Caco-2 (cell line): ENCODE measurements at regions not wholly inside any gene's neighbourhood (a gene's known extent, or its start where the extent isn't known, plus 50 kb on each side); places are given as distances from the start of the nearest gene placed in this dataset.
A peak's percentile ranks its signal among the peaks of the same experiment; 100 is the strongest.

Source experiments
- BruUV-seq: library from RNA; stranded (reverse); fragments of 400-500 nt; replicated peaks from 2 replicates; lab custom pipeline; 2021; lab: Mats Ljungman, UMichigan
- CTCF ChIA-PET: fragments of 300-600 bp; sonication (Branson Sonifier 250); formaldehyde crosslinking; loops from one replicate; lab custom pipeline; 2022; ENCODE audit warnings: antibody characterized with exemption; lab: Charles Lee
- POLR2A ChIA-PET: fragments of 300-600 bp; sonication (Branson Sonifier 250); formaldehyde crosslinking; loops from one replicate; lab custom pipeline; 2022; ENCODE audit warnings: antibody characterized with exemption; lab: Charles Lee
- DNase-seq, 2 experiments: peaks; one replicate each; pipeline versions ENCODE4 v3.0.0 to v3.0.0-alpha.2; 2020 to 2022
- H3K27me3 ChIP-seq: replicated peaks from 2 replicates; pipeline ENCODE4 v1.6.0; 2011; ENCODE audit warnings: low read length; ENCODE audit not compliant: control insufficient read depth, insufficient read depth
- H3K36me3 ChIP-seq: 2 replicates; pipeline ENCODE4 v1.5.1; 2011; ENCODE audit warnings: low read length; ENCODE audit not compliant: control insufficient read depth, insufficient read depth
- H3K4me1 ChIP-seq: fragments of 250-450 bp; sonication (Bioruptor Pico); 2 replicates; pipeline ENCODE4 v1.5.1; 2020; ENCODE audit warnings: mild to moderate bottlenecking
- H3K4me3 ChIP-seq: 2 replicates; pipeline ENCODE4 v1.5.1; 2011; ENCODE audit warnings: low read depth, mild to moderate bottlenecking, control low read depth, low read length
- H3K9me3 ChIP-seq: fragments of 250-450 bp; sonication (Bioruptor Pico); 2 replicates; pipeline ENCODE4 v1.5.1; 2020; ENCODE audit warnings: mild to moderate bottlenecking, moderate library complexity
- H3K27ac Mint-ChIP-seq: one replicate; pipeline ENCODE4 v1.8.0; 2022; ENCODE audit warnings: mixed read lengths; ENCODE audit not compliant: unreplicated experiment
- H3K27me3 Mint-ChIP-seq: one replicate; pipeline ENCODE4 v1.8.0; 2022; ENCODE audit warnings: mixed read lengths; ENCODE audit not compliant: insufficient read depth, unreplicated experiment
- H3K36me3 Mint-ChIP-seq: one replicate; pipeline ENCODE4 v1.8.0; 2022; ENCODE audit warnings: mild to moderate bottlenecking, mixed read lengths; ENCODE audit not compliant: insufficient read depth, unreplicated experiment
- H3K4me1 Mint-ChIP-seq: one replicate; pipeline ENCODE4 v1.8.0; 2022; ENCODE audit warnings: low read depth, mixed read lengths; ENCODE audit not compliant: unreplicated experiment
- H3K4me3 Mint-ChIP-seq: one replicate; pipeline ENCODE4 v1.8.0; 2022; ENCODE audit warnings: mild to moderate bottlenecking, moderate library complexity, mixed read lengths; ENCODE audit not compliant: unreplicated experiment
- H3K9me3 Mint-ChIP-seq: one replicate; pipeline ENCODE4 v1.8.0; 2022; ENCODE audit warnings: mixed read lengths; ENCODE audit not compliant: unreplicated experiment
- CTCF ChIP-seq, 2 experiments: fragments of 200-600 bp in 1 of 2; IDR thresholded peaks; 1 replicate in 1 of 2; 2 replicates in 1 of 2; pipeline versions ENCODE4 v1.5.1 to v1.8.0; 2011 to 2022; ENCODE audit warnings: antibody characterized with exemption in 1 of 2, control low read depth in 1 of 2, inconsistent platforms in 1 of 2, low read depth in 1 of 2, low read length in 1 of 2, mild to moderate bottlenecking in 1 of 2, moderate library complexity in 1 of 2; ENCODE audit not compliant: insufficient read depth in 1 of 2, severe bottlenecking in 1 of 2, unreplicated experiment in 1 of 2
- intact Hi-C: fragments of 100-400 bp; cut with micrococcal nuclease; formaldehyde crosslinking; loops from one replicate; pipeline ENCODE4 v1.10.0; 2022; ENCODE audit not compliant: unreplicated experiment

GRCh38 chr12:115640929-115641328, 636.6 kb downstream of the MED13L start:
- no peaks in the 10 kb centered on the region for H3K36me3 Mint-ChIP-seq
- ChIA-PET CTCF (no interaction called here), POLR2A (no interaction called here)
- H3K27ac Mint-ChIP-seq: no peak overlapping the region
- H3K9me3 Mint-ChIP-seq: no peaks in the 10 kb centered on the region
- H3K27me3 Mint-ChIP-seq: peaks cover 4% of the 10 kb centered on the region
- H3K36me3 ChIP-seq: no peaks in the 10 kb centered on the region
- no peak for TF ChIP-seq CTCF (IDR thresholded peaks at IDR 0.05; ENCODE audit: insufficient read depth in 1 of 2, low read depth in 1 of 2, low read length in 1 of 2, severe bottlenecking in 1 of 2, unreplicated experiment in 1 of 2)
- no peak overlapping the region for H3K4me3 ChIP-seq
- H3K4me1 Mint-ChIP-seq: no peaks in the 10 kb centered on the region
- DNase-seq: no peak
- no TSS peak for BruUV-seq
- intact Hi-C loops: no loop called here
- no peaks in the 10 kb centered on the region for H3K4me1 ChIP-seq
- no peaks in the 10 kb centered on the region for H3K27me3 ChIP-seq
- no peaks in the 10 kb centered on the region for H3K9me3 ChIP-seq
- no peak overlapping the region for H3K4me3 Mint-ChIP-seq

- intact Hi-C loops: no loop called here
- H3K36me3 Mint-ChIP-seq: no peaks in the 10 kb centered on the region
- H3K27ac Mint-ChIP-seq: no peak overlapping the region
- DNase-seq: no peak
- H3K27me3 ChIP-seq: no peaks in the 10 kb centered on the region
- TF ChIP-seq CTCF (IDR thresholded peaks at IDR 0.05; ENCODE audit: insufficient read depth in 1 of 2, low read depth in 1 of 2, low read length in 1 of 2, severe bottlenecking in 1 of 2, unreplicated experiment in 1 of 2): no peak
- H3K9me3 ChIP-seq: no peaks in the 10 kb centered on the region
- no TSS peak for BruUV-seq
- no peaks in the 10 kb centered on the region for H3K9me3 Mint-ChIP-seq
- no peak overlapping the region for H3K4me3 ChIP-seq
- H3K27me3 Mint-ChIP-seq: peaks cover 11% of the 10 kb centered on the region
- POLR2A ChIA-PET: no interaction called here
- CTCF ChIA-PET: no interaction called here
- H3K36me3 ChIP-seq: no peaks in the 10 kb centered on the region
- H3K4me1 ChIP-seq: no peaks in the 10 kb centered on the region
- no peaks in the 10 kb centered on the region for H3K4me1 Mint-ChIP-seq
- H3K4me3 Mint-ChIP-seq: no peak overlapping the region
These were observed 637.9 kb downstream of the MED13L start for GRCh38 chr12:115639648-115640012.

- DNase-seq: peak in 1 of 2 experiments; percentile 6
- Mint-ChIP-seq H3K36me3 (no peaks in the 10 kb centered on the region), H3K9me3 (no peaks in the 10 kb centered on the region), H3K27ac (no peak overlapping the region), H3K27me3 (peaks cover 11% of the 10 kb centered on the region), H3K4me3 (no peak overlapping the region), H3K4me1 (no peaks in the 10 kb centered on the region)
- no peaks in the 10 kb centered on the region for H3K9me3 ChIP-seq
- no peak for TF ChIP-seq CTCF (IDR thresholded peaks at IDR 0.05; ENCODE audit: insufficient read depth in 1 of 2, low read depth in 1 of 2, low read length in 1 of 2, severe bottlenecking in 1 of 2, unreplicated experiment in 1 of 2)
- no peak overlapping the region for H3K4me3 ChIP-seq
- CTCF ChIA-PET: no interaction called here
- intact Hi-C loops: no loop called here
- H3K36me3 ChIP-seq: no peaks in the 10 kb centered on the region
- H3K27me3 ChIP-seq: no peaks in the 10 kb centered on the region
- POLR2A ChIA-PET: no interaction called here
- H3K4me1 ChIP-seq: no peaks in the 10 kb centered on the region
- BruUV-seq: no TSS peak
These were observed 638.5 kb downstream of the MED13L start for GRCh38 chr12:115638733-115639647.
